ENCODE measurements at regions not wholly inside any gene's neighbourhood (a gene's known extent, or its start where the extent isn't known, plus 50 kb on each side); places are given as distances from the start of the nearest gene placed in this dataset.

DNA sequence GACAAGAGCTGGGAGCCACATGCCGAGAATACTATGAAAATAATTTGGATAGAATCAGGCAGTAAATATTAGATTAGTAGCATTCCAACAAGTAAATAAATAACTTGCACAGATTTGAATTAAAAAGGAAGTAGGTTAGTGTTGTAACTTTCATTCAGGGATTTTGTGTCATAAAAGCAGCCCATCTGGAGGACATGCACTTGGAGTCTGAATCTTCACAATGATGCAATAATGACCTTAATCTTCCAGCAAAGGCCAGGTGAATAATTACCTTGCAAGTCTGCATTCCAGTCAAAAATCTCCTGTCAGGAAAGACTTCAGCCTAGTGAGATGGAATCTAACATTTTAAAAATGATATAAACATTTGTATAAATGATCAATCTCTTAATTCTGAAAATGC lies 518.1 kb downstream of the KCNJ2 start (continued):
- TF ChIP-seq ZNF331 (CRISPR knock-in tag; IDR thresholded peaks at IDR 0.05; ENCODE audit: low read depth) (no peak), POLR2AphosphoS5 (IDR thresholded peaks at IDR 0.05; ENCODE audit: low read depth) (no peak), STAT1 (IDR thresholded peaks at IDR 0.05; ENCODE audit: unreplicated experiment) (no peak), EZH2phosphoT487 (IDR thresholded peaks at IDR 0.05; ENCODE audit: unreplicated experiment) (no peak)

DNA sequence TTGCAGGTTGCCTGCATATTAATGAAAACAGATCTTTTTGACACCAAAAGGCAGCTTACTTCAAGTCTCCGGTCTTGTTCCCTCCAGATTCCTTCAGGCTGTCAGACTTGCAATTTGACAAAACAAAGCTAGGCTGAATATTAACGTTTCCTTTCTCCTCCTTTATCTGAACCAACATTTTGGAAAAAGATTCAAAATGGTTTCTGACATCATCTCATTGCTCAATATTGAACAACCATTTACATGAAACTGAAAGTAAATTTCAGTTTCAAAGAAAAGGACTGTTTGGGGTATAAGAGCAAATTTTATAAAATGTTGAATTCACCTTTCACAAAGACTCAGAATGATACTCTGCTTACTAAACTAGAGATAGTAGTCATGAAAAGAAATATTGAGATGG lies 521.8 kb downstream of the KCNJ2 start:
- Histone ChIP-seq H3K4me1 (ENCODE audit: insufficient read depth) (no peaks in the 10 kb centered on the region), H3K27me3 (ENCODE audit: insufficient read depth) (no peaks in the 10 kb centered on the region), H3K4me2 (no peak overlapping the region), H3K36me3 (ENCODE audit: insufficient read depth) (no peaks in the 10 kb centered on the region), H3K4me3 (no peak overlapping the region), H3K9me2 (ENCODE audit: insufficient read depth) (no peaks in the 10 kb centered on the region), H3K79me2 (replicated peaks; ENCODE audit: insufficient read depth) (no peaks in the 10 kb centered on the region), H4K20me1 (replicated peaks; ENCODE audit: insufficient read depth) (no peaks in the 10 kb centered on the region), H3F3A (replicated peaks; ENCODE audit: low read depth) (no peaks in the 10 kb centered on the region), H3K27ac (ENCODE audit: low read depth) (no peak overlapping the region), H2AFZ (no peak overlapping the region)
- Mint-ChIP-seq H3K9me3 (peaks cover 1% of the 10 kb centered on the region; the same call in 2 of the 3 replicates), H3K27ac (no peak overlapping the region), H3K36me3 (ENCODE audit: low read depth) (peaks cover under 1% of the 10 kb centered on the region; the same call in 1 of the 3 replicates), H3K4me3 (no peak overlapping the region), H3K4me1 (peaks cover 6% of the 10 kb centered on the region; the same call in 1 of the 3 replicates), H3K27me3 (ENCODE audit: insufficient read depth, low read depth, poor library complexity) (no peaks in the 10 kb centered on the region)
- TF ChIP-seq NANOG (IDR thresholded peaks at IDR 0.05; ENCODE audit: borderline replicate concordance) (no peak), EZH2phosphoT487 (IDR thresholded peaks at IDR 0.05; ENCODE audit: unreplicated experiment) (no peak), EZH2 (IDR thresholded peaks at IDR 0.05; ENCODE audit: low read depth, unreplicated experiment) (no peak), JUNB (IDR thresholded peaks at IDR 0.05; ENCODE audit: unreplicated experiment) (no peak), ZNF114 (CRISPR knock-in tag; IDR thresholded peaks at IDR 0.05) (no peak), POLR2AphosphoS5 (IDR thresholded peaks at IDR 0.05; ENCODE audit: low read depth) (no peak), CREB1 (CRISPR knock-in tag; IDR thresholded peaks at IDR 0.05; ENCODE audit: low read depth) (no peak), ZNF331 (CRISPR knock-in tag; IDR thresholded peaks at IDR 0.05; ENCODE audit: low read depth) (no peak), STAT1 (IDR thresholded peaks at IDR 0.05; ENCODE audit: unreplicated experiment) (no peak)
- TF ChIP-seq, protein P1, sequence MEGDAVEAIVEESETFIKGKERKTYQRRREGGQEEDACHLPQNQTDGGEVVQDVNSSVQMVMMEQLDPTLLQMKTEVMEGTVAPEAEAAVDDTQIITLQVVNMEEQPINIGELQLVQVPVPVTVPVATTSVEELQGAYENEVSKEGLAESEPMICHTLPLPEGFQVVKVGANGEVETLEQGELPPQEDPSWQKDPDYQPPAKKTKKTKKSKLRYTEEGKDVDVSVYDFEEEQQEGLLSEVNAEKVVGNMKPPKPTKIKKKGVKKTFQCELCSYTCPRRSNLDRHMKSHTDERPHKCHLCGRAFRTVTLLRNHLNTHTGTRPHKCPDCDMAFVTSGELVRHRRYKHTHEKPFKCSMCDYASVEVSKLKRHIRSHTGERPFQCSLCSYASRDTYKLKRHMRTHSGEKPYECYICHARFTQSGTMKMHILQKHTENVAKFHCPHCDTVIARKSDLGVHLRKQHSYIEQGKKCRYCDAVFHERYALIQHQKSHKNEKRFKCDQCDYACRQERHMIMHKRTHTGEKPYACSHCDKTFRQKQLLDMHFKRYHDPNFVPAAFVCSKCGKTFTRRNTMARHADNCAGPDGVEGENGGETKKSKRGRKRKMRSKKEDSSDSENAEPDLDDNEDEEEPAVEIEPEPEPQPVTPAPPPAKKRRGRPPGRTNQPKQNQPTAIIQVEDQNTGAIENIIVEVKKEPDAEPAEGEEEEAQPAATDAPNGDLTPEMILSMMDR (conservative IDR thresholded peaks at IDR 0.05; ENCODE audit: low read depth in 2 of 2) = no peak
- TF ChIP-seq, protein P2, sequence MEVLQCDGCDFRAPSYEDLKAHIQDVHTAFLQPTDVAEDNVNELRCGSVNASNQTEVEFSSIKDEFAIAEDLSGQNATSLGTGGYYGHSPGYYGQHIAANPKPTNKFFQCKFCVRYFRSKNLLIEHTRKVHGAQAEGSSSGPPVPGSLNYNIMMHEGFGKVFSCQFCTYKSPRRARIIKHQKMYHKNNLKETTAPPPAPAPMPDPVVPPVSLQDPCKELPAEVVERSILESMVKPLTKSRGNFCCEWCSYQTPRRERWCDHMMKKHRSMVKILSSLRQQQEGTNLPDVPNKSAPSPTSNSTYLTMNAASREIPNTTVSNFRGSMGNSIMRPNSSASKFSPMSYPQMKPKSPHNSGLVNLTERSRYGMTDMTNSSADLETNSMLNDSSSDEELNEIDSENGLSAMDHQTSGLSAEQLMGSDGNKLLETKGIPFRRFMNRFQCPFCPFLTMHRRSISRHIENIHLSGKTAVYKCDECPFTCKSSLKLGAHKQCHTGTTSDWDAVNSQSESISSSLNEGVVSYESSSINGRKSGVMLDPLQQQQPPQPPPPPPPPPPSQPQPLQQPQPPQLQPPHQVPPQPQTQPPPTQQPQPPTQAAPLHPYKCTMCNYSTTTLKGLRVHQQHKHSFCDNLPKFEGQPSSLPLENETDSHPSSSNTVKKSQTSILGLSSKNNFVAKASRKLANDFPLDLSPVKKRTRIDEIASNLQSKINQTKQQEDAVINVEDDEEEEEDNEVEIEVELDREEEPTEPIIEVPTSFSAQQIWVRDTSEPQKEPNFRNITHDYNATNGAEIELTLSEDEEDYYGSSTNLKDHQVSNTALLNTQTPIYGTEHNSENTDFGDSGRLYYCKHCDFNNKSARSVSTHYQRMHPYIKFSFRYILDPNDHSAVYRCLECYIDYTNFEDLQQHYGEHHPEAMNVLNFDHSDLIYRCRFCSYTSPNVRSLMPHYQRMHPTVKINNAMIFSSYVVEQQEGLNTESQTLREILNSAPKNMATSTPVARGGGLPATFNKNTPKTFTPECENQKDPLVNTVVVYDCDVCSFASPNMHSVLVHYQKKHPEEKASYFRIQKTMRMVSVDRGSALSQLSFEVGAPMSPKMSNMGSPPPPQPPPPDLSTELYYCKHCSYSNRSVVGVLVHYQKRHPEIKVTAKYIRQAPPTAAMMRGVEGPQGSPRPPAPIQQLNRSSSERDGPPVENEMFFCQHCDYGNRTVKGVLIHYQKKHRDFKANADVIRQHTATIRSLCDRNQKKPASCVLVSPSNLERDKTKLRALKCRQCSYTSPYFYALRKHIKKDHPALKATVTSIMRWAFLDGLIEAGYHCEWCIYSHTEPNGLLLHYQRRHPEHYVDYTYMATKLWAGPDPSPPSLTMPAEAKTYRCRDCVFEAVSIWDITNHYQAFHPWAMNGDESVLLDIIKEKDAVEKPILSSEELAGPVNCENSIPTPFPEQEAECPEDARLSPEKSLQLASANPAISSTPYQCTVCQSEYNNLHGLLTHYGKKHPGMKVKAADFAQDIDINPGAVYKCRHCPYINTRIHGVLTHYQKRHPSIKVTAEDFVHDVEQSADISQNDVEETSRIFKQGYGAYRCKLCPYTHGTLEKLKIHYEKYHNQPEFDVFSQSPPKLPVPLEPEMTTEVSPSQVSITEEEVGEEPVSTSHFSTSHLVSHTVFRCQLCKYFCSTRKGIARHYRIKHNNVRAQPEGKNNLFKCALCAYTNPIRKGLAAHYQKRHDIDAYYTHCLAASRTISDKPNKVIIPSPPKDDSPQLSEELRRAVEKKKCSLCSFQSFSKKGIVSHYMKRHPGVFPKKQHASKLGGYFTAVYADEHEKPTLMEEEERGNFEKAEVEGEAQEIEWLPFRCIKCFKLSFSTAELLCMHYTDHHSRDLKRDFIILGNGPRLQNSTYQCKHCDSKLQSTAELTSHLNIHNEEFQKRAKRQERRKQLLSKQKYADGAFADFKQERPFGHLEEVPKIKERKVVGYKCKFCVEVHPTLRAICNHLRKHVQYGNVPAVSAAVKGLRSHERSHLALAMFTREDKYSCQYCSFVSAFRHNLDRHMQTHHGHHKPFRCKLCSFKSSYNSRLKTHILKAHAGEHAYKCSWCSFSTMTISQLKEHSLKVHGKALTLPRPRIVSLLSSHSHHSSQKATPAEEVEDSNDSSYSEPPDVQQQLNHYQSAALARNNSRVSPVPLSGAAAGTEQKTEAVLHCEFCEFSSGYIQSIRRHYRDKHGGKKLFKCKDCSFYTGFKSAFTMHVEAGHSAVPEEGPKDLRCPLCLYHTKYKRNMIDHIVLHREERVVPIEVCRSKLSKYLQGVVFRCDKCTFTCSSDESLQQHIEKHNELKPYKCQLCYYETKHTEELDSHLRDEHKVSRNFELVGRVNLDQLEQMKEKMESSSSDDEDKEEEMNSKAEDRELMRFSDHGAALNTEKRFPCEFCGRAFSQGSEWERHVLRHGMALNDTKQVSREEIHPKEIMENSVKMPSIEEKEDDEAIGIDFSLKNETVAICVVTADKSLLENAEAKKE (CRISPR knock-in tag; IDR thresholded peaks at IDR 0.05) = no peak
- TF ChIP-seq, protein P3, sequence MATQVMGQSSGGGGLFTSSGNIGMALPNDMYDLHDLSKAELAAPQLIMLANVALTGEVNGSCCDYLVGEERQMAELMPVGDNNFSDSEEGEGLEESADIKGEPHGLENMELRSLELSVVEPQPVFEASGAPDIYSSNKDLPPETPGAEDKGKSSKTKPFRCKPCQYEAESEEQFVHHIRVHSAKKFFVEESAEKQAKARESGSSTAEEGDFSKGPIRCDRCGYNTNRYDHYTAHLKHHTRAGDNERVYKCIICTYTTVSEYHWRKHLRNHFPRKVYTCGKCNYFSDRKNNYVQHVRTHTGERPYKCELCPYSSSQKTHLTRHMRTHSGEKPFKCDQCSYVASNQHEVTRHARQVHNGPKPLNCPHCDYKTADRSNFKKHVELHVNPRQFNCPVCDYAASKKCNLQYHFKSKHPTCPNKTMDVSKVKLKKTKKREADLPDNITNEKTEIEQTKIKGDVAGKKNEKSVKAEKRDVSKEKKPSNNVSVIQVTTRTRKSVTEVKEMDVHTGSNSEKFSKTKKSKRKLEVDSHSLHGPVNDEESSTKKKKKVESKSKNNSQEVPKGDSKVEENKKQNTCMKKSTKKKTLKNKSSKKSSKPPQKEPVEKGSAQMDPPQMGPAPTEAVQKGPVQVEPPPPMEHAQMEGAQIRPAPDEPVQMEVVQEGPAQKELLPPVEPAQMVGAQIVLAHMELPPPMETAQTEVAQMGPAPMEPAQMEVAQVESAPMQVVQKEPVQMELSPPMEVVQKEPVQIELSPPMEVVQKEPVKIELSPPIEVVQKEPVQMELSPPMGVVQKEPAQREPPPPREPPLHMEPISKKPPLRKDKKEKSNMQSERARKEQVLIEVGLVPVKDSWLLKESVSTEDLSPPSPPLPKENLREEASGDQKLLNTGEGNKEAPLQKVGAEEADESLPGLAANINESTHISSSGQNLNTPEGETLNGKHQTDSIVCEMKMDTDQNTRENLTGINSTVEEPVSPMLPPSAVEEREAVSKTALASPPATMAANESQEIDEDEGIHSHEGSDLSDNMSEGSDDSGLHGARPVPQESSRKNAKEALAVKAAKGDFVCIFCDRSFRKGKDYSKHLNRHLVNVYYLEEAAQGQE (IDR thresholded peaks at IDR 0.05; ENCODE audit: unreplicated experiment) = no peak
- TF ChIP-seq, protein P4, sequence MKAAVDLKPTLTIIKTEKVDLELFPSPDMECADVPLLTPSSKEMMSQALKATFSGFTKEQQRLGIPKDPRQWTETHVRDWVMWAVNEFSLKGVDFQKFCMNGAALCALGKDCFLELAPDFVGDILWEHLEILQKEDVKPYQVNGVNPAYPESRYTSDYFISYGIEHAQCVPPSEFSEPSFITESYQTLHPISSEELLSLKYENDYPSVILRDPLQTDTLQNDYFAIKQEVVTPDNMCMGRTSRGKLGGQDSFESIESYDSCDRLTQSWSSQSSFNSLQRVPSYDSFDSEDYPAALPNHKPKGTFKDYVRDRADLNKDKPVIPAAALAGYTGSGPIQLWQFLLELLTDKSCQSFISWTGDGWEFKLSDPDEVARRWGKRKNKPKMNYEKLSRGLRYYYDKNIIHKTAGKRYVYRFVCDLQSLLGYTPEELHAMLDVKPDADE (IDR thresholded peaks at IDR 0.05) = no peak
- DNase-seq (ENCODE audit: low spot score) = no peak
- ATAC-seq = no peak

All from GM23338 (cell line).